SIG-M5 treated with dmso at 0.1 percent for 504 hours (cell line): ENCODE measurements at regions not wholly inside any gene's neighbourhood (a gene's known extent, or its start where the extent isn't known, plus 50 kb on each side); places are given as distances from the start of the nearest gene placed in this dataset.

Source experiments
- DNase-seq: peaks from one replicate; lab custom pipeline; 2025; ENCODE audit not compliant: unreplicated experiment; lab: John Stamatoyannopoulos, UW

DNA sequence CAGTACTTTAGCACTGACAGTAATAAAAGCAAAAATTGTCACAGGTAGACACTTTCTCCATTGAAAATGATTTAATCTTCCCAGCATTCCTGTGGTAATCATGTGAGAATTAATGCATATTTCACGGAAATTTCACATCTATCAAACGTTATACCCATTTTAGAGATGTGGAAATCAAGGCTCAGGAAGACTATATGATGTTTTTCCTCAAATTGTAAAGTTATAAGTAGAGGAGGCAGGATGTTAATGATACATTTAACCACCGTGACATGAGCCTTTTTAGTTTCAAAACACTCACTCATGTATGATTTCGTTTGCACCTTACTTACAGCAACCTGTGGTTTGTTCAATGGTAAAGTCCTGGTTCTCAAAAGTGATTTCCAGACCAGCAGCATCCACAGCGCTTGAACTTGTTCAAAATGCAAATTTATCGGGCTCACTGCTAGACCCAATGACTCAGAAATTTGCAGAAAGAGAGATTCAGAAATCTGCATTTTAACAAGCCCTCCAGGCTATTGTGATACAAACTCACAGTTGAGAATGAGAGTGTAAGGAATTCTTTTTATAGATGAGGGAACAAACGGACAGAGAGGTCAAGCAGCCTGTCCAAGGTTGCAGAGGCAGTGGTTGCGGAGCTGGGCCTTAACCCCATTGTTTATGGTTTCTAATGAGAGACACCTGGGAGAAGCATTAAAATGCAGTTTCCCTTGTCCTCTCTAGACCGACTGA lies 654.8 kb upstream of the TBX3 start:
- DNase-seq: no peak

- DNase-seq: peak; percentile 14
These were observed 653.9 kb upstream of the TBX3 start for GRCh38 chr12:115337693-115338543.

DNA sequence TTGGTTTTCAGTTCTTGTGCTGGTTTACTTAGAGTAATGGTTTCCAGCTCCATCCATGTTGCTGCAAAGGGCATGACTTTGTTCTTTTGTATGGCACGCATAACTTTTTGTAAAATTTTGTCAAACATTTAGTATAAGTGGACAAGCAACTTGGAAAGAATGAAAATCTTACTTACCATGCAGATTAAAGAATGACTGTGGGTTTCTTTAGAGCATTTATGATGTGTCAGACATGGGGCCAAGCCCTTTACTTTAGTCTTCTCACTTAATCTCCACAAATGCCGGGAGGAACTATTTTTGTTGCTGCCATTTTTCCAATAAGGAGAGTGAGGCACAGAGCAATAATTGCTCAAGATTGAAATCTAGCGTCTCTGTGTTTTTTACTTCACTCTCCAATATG lies 652.5 kb upstream of the TBX3 start:
- no peak for DNase-seq

- no peak for DNase-seq
These were observed 651.6 kb upstream of the TBX3 start for GRCh38 chr12:115335594-115335993.

GRCh38 chr12:115335048-115335447 lies 651.1 kb upstream of the TBX3 start:
- DNase-seq: no peak

GRCh38 chr12:115332945-115333344 lies 649.0 kb upstream of the TBX3 start:
- no peak for DNase-seq

DNA sequence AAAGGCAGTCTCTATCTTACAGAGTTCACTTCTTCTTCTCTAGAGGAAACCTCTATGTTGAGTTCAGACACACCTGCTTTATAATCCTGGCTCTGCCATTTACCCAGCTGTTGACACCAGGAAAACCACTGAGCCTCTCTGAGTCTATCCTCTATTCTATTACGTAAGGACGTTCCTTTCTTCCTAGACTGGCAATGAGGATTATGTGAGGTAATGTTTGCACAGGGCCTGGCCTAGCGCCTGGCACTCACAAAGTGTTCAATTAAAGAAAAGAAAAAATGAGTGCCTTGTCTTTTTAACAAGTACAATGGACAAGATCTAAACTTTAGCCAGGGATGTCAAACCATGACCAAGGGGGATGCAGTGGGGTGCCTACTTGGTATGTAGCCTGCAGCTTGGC lies 641.9 kb upstream of the TBX3 start:
- no peak for DNase-seq

DNA sequence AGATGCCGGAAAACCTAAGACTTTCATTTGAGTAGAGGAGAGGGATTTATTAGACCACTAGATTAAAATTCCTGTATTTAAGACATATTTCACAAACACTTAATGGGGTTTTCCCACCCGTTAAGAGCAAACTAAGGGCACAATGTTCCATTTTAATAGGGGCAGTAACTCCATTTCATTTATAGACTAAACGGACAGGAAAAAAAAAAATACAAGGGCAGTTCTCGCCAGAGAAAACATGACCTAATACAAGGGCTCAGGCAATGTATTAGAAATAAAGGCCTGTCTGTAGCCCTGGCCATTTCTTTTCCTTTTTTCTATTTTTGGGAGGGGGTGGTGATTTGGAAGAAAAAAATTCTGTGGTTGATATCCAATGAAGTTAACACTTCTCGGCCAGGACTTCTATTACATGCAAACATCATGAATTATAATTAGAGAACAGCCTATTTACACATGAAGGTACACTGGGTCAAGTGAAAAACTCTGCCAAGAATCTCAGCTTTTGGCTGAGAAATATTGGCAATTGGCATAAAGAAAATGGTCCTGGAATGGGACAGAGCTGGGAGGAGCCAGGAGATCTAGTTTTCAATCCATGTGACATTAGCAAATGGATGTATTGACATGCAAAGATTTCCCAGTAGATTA lies 641.1 kb upstream of the TBX3 start:
- no peak for DNase-seq

- DNase-seq: no peak
These were observed 639.4 kb upstream of the TBX3 start for GRCh38 chr12:115323223-115323905.

- DNase-seq: peak; percentile 16
These were observed 638.3 kb upstream of the TBX3 start for GRCh38 chr12:115322275-115322674.

DNA sequence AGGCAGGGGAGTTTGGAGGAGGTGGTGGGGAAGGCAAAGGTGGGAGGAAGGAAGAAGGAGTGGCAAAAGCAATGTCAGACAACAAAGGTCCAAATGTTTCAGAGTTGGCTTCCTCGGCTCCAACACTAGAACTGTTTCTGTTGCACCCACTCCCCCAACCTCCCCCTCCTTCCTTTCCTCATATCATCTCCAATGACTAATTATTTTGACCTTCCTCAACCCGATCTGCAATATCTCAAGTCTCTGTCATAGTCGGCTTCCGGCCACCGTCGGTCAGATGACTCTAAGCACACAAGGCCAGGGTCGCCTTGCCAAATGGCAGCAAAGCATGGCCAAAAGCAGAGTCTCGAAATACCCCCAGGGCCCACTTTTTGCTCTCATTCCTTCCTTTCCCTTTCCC lies 637.0 kb upstream of the TBX3 start:
- no peak for DNase-seq

GRCh38 chr12:115320451-115320850 lies 636.5 kb upstream of the TBX3 start:
- no peak for DNase-seq

- no peak for DNase-seq
These were observed 635.6 kb upstream of the TBX3 start for GRCh38 chr12:115319446-115320040.

- no peak for DNase-seq
These were observed 630.0 kb upstream of the TBX3 start for GRCh38 chr12:115313929-115314328.

DNA sequence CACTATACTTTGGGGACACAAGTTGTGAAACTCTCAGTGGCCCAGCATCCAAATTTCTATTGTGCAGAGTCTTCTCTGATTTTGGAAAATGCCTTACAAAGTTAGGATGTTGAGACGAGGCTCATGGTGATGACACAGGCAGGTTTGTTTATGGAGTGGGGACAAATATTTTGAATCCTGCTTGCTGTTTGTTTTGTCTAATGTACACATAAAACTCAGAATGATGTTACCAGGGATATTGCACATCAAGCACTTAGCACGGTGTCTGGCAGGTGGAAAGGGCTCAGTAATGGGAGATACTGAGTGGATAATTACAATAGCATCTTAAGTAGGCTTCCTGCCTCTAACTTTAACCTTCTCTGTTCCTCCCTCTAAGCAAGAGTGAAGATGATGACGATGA lies 628.9 kb upstream of the TBX3 start:
- no peak for DNase-seq

- no peak for DNase-seq
These were observed 627.9 kb upstream of the TBX3 start for GRCh38 chr12:115311875-115312274.

DNA sequence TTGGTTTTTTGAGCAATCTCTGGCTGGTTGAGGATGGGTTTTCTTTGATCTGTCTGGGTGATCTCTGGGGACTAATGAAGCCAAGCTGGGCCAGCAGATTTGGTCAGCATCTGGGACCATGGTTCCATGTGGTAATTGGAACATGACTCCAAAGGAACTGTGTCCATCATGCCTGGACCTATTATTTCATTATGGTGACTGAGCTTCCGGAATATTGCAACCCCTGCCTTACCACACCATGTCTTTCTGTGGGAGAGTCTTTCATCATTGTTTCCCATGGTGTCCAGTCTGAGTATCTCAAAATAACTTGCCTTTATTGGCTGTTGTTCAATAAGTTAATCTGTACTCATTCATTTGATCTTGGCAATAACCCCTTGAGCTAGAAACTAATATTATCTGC lies 624.9 kb upstream of the TBX3 start:
- no peak for DNase-seq

DNA sequence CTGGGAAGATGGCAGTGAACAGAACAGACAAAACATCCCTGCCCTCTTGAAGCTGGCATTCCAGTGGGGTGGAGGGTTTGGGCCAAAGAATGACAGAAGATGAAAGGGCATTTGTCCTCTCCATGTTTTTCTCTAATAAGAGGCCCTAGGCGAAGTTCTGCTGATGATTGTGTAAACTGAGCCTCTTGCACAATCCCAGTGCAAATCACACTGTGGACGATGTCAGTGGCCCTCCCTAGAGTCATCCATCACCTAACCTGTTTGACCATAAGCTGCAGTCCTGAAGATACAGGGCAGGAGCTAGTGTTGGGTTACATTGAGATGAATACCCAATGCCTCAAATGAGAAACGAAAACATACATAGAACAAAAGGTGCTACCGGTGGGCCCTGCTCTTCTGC lies 622.4 kb upstream of the TBX3 start:
- no peak for DNase-seq

DNA sequence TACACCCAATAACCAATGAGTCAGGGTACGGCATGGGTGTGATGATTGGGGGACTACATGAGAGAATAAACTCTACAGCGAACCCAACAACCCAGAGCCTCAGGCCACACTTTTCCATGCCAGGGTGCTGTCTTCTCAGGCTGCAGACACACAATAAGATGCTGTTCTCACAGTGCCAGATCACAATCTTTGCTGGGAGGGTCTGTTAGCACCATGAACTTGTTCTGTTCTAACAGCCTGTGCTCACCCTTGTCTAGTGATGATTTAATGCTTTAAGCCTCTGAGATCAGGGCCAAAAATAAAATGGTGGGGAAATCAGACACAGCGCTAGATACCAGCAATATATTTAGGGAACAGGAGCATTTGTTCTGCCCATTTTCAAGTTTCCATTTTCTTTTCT lies 621.9 kb upstream of the TBX3 start:
- no peak for DNase-seq

DNA sequence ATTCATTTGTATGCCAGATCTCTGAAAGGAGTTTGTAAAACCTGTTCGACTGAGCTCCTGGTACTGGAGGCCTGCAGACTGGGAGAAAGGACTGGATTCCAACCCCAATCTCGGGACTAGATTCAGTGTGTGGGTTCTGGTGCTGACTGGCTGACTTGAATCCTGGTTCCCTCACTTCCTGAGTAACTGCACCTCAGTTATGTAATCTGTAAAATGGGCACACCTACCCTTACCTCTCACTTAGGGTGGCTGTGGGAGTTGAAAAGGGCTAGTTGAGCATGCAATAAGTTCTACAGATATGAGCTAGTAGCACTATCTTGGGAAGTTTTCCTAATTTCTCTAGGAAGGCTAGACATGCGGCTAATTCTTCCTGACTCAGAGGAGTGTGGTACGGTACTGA lies 621.3 kb upstream of the TBX3 start:
- DNase-seq: no peak

DNA sequence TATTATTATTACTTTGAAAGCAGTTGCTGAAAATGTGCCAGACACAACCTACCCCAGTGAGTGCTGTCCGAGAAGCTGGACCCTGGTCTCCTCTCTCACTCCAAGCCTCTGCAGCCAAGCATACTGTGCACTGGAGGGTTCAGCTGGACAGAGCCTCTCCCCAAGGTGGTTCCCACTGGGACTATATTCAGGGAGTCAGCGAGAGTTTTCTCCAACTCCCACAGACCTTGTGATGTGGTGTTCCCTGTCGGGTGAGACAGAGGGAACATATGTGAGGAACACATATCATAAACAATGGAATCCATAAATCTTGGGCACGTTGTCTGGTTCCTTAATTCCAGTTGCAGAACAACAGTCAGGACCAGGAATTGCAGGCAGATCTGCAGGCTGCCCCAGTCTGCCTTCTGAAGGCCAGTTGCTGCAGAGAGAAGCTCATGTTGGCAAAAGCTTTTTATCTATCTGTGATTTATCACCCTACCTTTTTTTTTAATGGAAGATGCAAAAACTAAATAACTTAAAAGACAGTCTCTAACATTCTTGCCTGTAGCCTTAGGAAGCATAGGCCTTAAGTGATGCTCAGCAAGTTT lies 619.8 kb upstream of the TBX3 start:
- no peak for DNase-seq
